Activated CD8-positive, alpha-beta memory T cell treated with anti-CD3 and anti-CD28 coated beads, Interleukin-2, amount 10 ng/mL, durations not matched to agents 7 days and 5 days (primary cell): ENCODE measurements at regions not wholly inside any gene's neighbourhood (a gene's known extent, or its start where the extent isn't known, plus 50 kb on each side); places are given as distances from the start of the nearest gene placed in this dataset.
"Not testable (repeated sequence)": the region's sequence is repeated elsewhere in the genome, so short reads cannot be mapped to it uniquely, and the experiment has no call there.

Source experiments
- ATAC-seq: fragments of 150-1000 bp; cut with Tn5 transposase; one replicate; pipeline ENCODE4 v1.10.0; 2021; ENCODE audit warnings: moderate library complexity
- CTCF ChIA-PET: fragments of 350-600 bp; sonication (Branson Sonifier 250); formaldehyde crosslinking; loops from one replicate; lab custom pipeline; 2021; ENCODE audit warnings: antibody characterized with exemption; lab: Charles Lee
- DNase-seq: peaks from one replicate; pipeline ENCODE4 v3.0.0-alpha.2; 2020
- H3K27ac Mint-ChIP-seq: one replicate; pipeline ENCODE4 v1.8.0; 2021; ENCODE audit warnings: mild to moderate bottlenecking, mixed read lengths
- H3K27me3 Mint-ChIP-seq: one replicate; pipeline ENCODE4 v1.8.0; 2021; ENCODE audit warnings: mixed read lengths
- H3K36me3 Mint-ChIP-seq: one replicate; pipeline ENCODE4 v1.8.0; 2021; ENCODE audit warnings: mild to moderate bottlenecking, mixed read lengths
- H3K4me1 Mint-ChIP-seq: one replicate; pipeline ENCODE4 v1.8.0; 2021; ENCODE audit warnings: mixed read lengths
- H3K4me3 Mint-ChIP-seq: one replicate; pipeline ENCODE4 v1.8.0; 2021; ENCODE audit warnings: mild to moderate bottlenecking, moderate library complexity, mixed read lengths
- H3K9me3 Mint-ChIP-seq: one replicate; pipeline ENCODE4 v1.8.0; 2022; ENCODE audit warnings: low read depth, mixed read lengths

- H3K36me3 Mint-ChIP-seq, result no peaks in the 10 kb centered on the region
- no peak overlapping the region for H3K4me3 Mint-ChIP-seq
- H3K27ac Mint-ChIP-seq, result no peak overlapping the region
- ATAC-seq (no peak), DNase-seq (no peak)
- CTCF ChIA-PET, result no interaction called here
- H3K27me3 Mint-ChIP-seq, result no peaks in the 10 kb centered on the region
- H3K9me3 Mint-ChIP-seq, result no peaks in the 10 kb centered on the region
- H3K4me1 Mint-ChIP-seq, result no peaks in the 10 kb centered on the region
Observed at GRCh38 chr3:161689584-161690298, 193.1 kb downstream of the OTOL1 start.

- H3K36me3 Mint-ChIP-seq, result no peaks in the 10 kb centered on the region
- no peak overlapping the region for H3K4me3 Mint-ChIP-seq
- H3K27ac Mint-ChIP-seq, result no peak overlapping the region
- H3K9me3 Mint-ChIP-seq, result no peaks in the 10 kb centered on the region
- ATAC-seq (no peak), DNase-seq (no peak)
- CTCF ChIA-PET, result no interaction called here
- H3K27me3 Mint-ChIP-seq, result no peaks in the 10 kb centered on the region
- H3K4me1 Mint-ChIP-seq, result no peaks in the 10 kb centered on the region
Observed at GRCh38 chr3:161690299-161690620, 193.7 kb downstream of the OTOL1 start.

- H3K27me3 Mint-ChIP-seq, result no peaks in the 10 kb centered on the region
- no peak overlapping the region for H3K4me3 Mint-ChIP-seq
- no peaks in the 10 kb centered on the region for H3K4me1 Mint-ChIP-seq
- H3K27ac Mint-ChIP-seq, result no peak overlapping the region
- no peaks in the 10 kb centered on the region for H3K36me3 Mint-ChIP-seq
- CTCF ChIA-PET, result no interaction called here
- DNase-seq (no peak), ATAC-seq (no peak)
- H3K9me3 Mint-ChIP-seq, result no peaks in the 10 kb centered on the region
Observed at GRCh38 chr3:161691677-161692076, 195.1 kb downstream of the OTOL1 start.

DNA sequence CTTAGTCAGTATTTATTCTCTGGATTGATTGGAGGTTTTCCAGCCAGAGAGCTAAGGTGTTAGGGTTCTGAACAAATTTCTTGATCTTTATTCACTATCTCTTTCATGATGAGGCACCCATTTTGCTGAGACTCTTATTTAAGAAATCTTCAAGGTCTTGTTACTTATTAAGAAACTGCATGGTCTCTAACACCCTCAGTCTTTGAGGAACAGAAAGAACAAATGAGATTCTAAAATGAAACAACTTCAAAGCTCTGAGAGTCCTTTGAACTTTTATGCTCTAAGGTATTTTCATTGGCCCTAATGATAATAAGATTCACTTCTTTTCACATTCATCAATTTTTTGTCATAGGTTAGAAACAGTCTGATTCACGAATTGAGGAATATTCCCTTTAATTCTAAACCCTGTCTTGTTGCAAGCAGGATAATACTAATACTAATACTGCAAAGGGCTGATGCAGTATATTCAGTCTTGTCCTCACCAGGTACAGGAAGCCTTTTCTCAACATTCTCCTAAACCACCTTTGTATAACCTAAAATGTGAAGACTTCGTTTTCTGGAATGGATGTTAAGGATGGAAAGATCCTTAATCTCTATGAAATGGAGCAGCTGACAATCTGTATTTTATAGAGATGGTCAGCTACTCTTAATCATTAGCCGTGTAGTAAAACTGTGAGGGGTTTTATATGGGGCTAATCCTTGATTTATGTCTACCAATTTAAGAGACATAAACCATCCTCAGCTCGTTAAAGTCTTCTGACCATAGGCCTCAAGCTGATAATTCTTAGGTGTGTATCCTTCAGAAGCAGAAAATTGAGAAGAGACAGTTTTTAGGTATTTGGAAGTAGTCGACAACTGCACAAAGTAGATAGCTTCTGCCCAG lies 198.3 kb downstream of the OTOL1 start:
- H3K27me3 Mint-ChIP-seq, result no peaks in the 10 kb centered on the region
- no peak for ATAC-seq
- no peak overlapping the region for H3K4me3 Mint-ChIP-seq
- H3K4me1 Mint-ChIP-seq, result no peaks in the 10 kb centered on the region
- no peak for DNase-seq
- no peak overlapping the region for H3K27ac Mint-ChIP-seq
- H3K36me3 Mint-ChIP-seq, result no peaks in the 10 kb centered on the region
- no peaks in the 10 kb centered on the region for H3K9me3 Mint-ChIP-seq
- CTCF ChIA-PET, result no interaction called here

GRCh38 chr3:161695811-161696210 lies 199.2 kb downstream of the OTOL1 start:
- Mint-ChIP-seq H3K27ac (no peak overlapping the region), H3K4me3 (no peak overlapping the region), H3K9me3 (no peaks in the 10 kb centered on the region), H3K4me1 (no peaks in the 10 kb centered on the region), H3K27me3 (no peaks in the 10 kb centered on the region), H3K36me3 (no peaks in the 10 kb centered on the region)
- DNase-seq (no peak), ATAC-seq (no peak)
- CTCF ChIA-PET, result no interaction called here

GRCh38 chr3:161700998-161701397 lies 204.4 kb downstream of the OTOL1 start:
- peaks cover 2% of the 10 kb centered on the region for H3K9me3 Mint-ChIP-seq

GRCh38 chr3:161707253-161707652 lies 210.6 kb downstream of the OTOL1 start:
- H3K27me3 Mint-ChIP-seq, ATAC-seq: not testable (repeated sequence)

More at GRCh38 chr3:161700998-161701397, 204.4 kb downstream of the OTOL1 start:
- no peaks in the 10 kb centered on the region for H3K4me1 Mint-ChIP-seq
- no peak overlapping the region for H3K4me3 Mint-ChIP-seq
- no peak overlapping the region for H3K27ac Mint-ChIP-seq
- no peak for DNase-seq
- H3K36me3 Mint-ChIP-seq, result no peaks in the 10 kb centered on the region
- CTCF ChIA-PET, result interaction anchor here (0.6 kb wide), 1 partner anchor 27 kb away, joined by 3 read pairs; no protein-coding TSS in a partner anchor
- no peaks in the 10 kb centered on the region for H3K27me3 Mint-ChIP-seq
- no peak for ATAC-seq

DNA sequence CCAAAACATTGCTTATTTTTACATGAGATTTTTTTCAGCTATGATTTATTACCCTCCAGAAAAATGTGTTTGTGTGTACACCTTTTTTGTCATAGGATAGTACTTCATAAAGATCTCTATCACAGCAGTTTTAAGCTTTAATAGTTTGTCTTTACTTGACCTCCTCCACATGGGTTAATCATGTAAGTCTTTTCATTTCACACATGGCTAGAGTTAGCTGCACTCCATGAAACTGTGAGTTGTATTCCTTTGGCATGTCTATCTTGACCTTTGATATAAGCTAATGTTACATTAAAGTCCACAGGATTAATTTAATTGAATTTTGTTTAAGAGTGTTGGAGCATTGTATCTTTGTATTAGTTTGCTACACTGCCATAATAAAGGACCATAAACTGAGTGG lies 217.1 kb downstream of the OTOL1 start:
- CTCF ChIA-PET, result no interaction called here
- H3K36me3 Mint-ChIP-seq, result no peaks in the 10 kb centered on the region
- no peak for DNase-seq
- no peaks in the 10 kb centered on the region for H3K9me3 Mint-ChIP-seq
- no peaks in the 10 kb centered on the region for H3K27me3 Mint-ChIP-seq
- no peak overlapping the region for H3K27ac Mint-ChIP-seq
- no peak overlapping the region for H3K4me3 Mint-ChIP-seq
- H3K4me1 Mint-ChIP-seq, result no peaks in the 10 kb centered on the region
- ATAC-seq, result no peak

More at GRCh38 chr3:161707253-161707652, 210.6 kb downstream of the OTOL1 start:
- H3K4me1 Mint-ChIP-seq, H3K4me3 Mint-ChIP-seq, H3K9me3 Mint-ChIP-seq, CTCF ChIA-PET, H3K27ac Mint-ChIP-seq, H3K36me3 Mint-ChIP-seq, DNase-seq: not testable (repeated sequence)

DNA sequence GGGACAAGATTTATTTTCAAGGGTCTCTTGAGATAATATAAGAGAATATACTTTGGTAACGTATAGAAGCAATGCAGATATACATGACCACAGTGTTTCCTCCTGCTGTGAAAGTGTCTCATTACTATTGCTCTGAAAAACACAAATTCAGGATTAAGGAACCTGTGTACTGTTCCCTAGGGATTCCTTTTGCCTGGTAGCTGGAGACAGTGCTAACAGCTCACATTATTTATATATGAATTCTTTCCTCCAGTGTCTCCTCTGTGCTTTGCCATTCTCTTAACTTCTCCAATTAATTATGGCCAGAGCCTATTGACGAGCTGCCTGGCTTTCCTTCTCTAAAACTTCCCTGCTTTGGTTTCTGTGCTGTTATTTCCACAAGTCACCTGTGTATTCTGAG lies 235.4 kb downstream of the OTOL1 start:
- Mint-ChIP-seq H3K27me3 (no peaks in the 10 kb centered on the region), H3K36me3 (no peaks in the 10 kb centered on the region), H3K4me1 (no peaks in the 10 kb centered on the region), H3K9me3 (no peaks in the 10 kb centered on the region), H3K4me3 (no peak overlapping the region), H3K27ac (no peak overlapping the region)
- DNase-seq (no peak), ATAC-seq (no peak)
- CTCF ChIA-PET, result no interaction called here

GRCh38 chr3:161737171-161737570 lies 240.6 kb downstream of the OTOL1 start:
- DNase-seq (no peak), ATAC-seq (no peak)
- Mint-ChIP-seq H3K36me3 (no peaks in the 10 kb centered on the region), H3K9me3 (peaks cover 3% of the 10 kb centered on the region), H3K27me3 (no peaks in the 10 kb centered on the region), H3K27ac (no peak overlapping the region), H3K4me1 (no peaks in the 10 kb centered on the region), H3K4me3 (no peak overlapping the region)
- CTCF ChIA-PET, result no interaction called here

GRCh38 chr3:161740421-161740820 lies 243.8 kb downstream of the OTOL1 start:
- no peak overlapping the region for H3K4me3 Mint-ChIP-seq
- H3K4me1 Mint-ChIP-seq, result no peaks in the 10 kb centered on the region
- peaks cover 3% of the 10 kb centered on the region for H3K9me3 Mint-ChIP-seq
- CTCF ChIA-PET, result no interaction called here
- no peak for ATAC-seq
- DNase-seq, result no peak
- H3K27me3 Mint-ChIP-seq, result no peaks in the 10 kb centered on the region
- H3K27ac Mint-ChIP-seq, result no peak overlapping the region
- no peaks in the 10 kb centered on the region for H3K36me3 Mint-ChIP-seq

DNA sequence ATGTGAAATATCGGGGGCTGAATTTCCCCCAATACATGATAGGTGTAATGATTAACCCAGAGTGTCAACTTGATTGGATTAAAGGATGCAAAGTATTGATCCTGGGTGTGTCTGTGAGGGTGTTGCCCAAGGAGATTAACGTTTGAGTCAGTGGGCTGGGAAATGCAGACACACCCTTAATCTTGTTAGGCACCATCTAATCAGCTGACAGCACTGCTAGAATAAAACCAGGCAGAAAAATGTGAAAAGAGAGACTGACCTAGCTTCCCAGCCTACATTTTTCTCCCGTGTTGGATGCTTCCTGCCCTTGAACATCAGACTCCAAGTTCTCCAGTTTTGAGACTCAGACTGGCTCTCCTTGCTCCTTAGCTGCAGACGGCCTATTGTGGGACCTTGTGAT lies 247.8 kb downstream of the OTOL1 start:
- Mint-ChIP-seq H3K36me3 (no peaks in the 10 kb centered on the region), H3K4me1 (no peaks in the 10 kb centered on the region), H3K27me3 (no peaks in the 10 kb centered on the region), H3K4me3 (no peak overlapping the region), H3K9me3 (peaks cover 3% of the 10 kb centered on the region), H3K27ac (no peak overlapping the region)
- ATAC-seq (no peak), DNase-seq (no peak)
- CTCF ChIA-PET, result no interaction called here

DNA sequence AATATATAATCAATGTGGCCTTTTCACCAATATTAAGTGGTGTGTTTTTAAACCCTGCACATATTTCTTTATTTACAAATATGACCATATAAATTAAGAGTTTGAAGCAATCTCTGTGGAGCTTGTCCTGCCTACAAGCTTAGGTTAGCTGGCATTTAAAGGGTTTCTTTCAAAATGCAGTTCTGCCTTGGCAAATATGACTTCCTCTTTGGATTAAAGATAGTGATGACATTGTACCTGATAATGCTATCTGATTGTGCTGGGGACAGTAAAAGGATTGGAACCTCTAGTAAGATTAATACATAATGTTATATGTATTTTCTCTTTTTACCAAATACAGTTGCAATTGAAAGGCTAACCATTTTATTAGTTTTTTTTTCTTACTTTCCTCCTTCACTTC lies 249.1 kb downstream of the OTOL1 start:
- H3K4me1 Mint-ChIP-seq, result no peaks in the 10 kb centered on the region

GRCh38 chr3:161748049-161748448 lies 251.4 kb downstream of the OTOL1 start:
- no peaks in the 10 kb centered on the region for H3K9me3 Mint-ChIP-seq
- H3K27me3 Mint-ChIP-seq, result no peaks in the 10 kb centered on the region
- no peaks in the 10 kb centered on the region for H3K4me1 Mint-ChIP-seq
- CTCF ChIA-PET, result no interaction called here
- H3K4me3 Mint-ChIP-seq, result no peak overlapping the region
- no peaks in the 10 kb centered on the region for H3K36me3 Mint-ChIP-seq
- H3K27ac Mint-ChIP-seq, result no peak overlapping the region
- DNase-seq, result no peak
- ATAC-seq, result no peak

More for the DNA sequence above, 249.1 kb downstream of the OTOL1 start:
- Mint-ChIP-seq H3K27me3 (no peaks in the 10 kb centered on the region), H3K4me3 (no peak overlapping the region), H3K9me3 (peaks cover 3% of the 10 kb centered on the region), H3K36me3 (no peaks in the 10 kb centered on the region), H3K27ac (no peak overlapping the region)
- CTCF ChIA-PET, result no interaction called here
- no peak for ATAC-seq
- no peak for DNase-seq
